Caco-2 (cell line): ENCODE measurements at regions not wholly inside any gene's neighbourhood (a gene's known extent, or its start where the extent isn't known, plus 50 kb on each side); places are given as distances from the start of the nearest gene placed in this dataset.

Experiments
- BruUV-seq: library from RNA; stranded (reverse); fragments of 400-500 nt; replicated peaks from 2 replicates; lab custom pipeline; 2021; lab: Mats Ljungman, UMichigan
- CTCF ChIA-PET: fragments of 300-600 bp; sonication (Branson Sonifier 250); formaldehyde crosslinking; loops from one replicate; lab custom pipeline; 2022; ENCODE audit warnings: antibody characterized with exemption; lab: Charles Lee
- POLR2A ChIA-PET: fragments of 300-600 bp; sonication (Branson Sonifier 250); formaldehyde crosslinking; loops from one replicate; lab custom pipeline; 2022; ENCODE audit warnings: antibody characterized with exemption; lab: Charles Lee
- DNase-seq, 2 experiments: peaks; one replicate each; pipeline versions ENCODE4 v3.0.0 to v3.0.0-alpha.2; 2020 to 2022
- H3K27me3 ChIP-seq: replicated peaks from 2 replicates; pipeline ENCODE4 v1.6.0; 2011; ENCODE audit warnings: low read length; ENCODE audit not compliant: control insufficient read depth, insufficient read depth
- H3K36me3 ChIP-seq: 2 replicates; pipeline ENCODE4 v1.5.1; 2011; ENCODE audit warnings: low read length; ENCODE audit not compliant: control insufficient read depth, insufficient read depth
- H3K4me1 ChIP-seq: fragments of 250-450 bp; sonication (Bioruptor Pico); 2 replicates; pipeline ENCODE4 v1.5.1; 2020; ENCODE audit warnings: mild to moderate bottlenecking
- H3K4me3 ChIP-seq: 2 replicates; pipeline ENCODE4 v1.5.1; 2011; ENCODE audit warnings: low read depth, mild to moderate bottlenecking, control low read depth, low read length
- H3K9me3 ChIP-seq: fragments of 250-450 bp; sonication (Bioruptor Pico); 2 replicates; pipeline ENCODE4 v1.5.1; 2020; ENCODE audit warnings: mild to moderate bottlenecking, moderate library complexity
- H3K27ac Mint-ChIP-seq: one replicate; pipeline ENCODE4 v1.8.0; 2022; ENCODE audit warnings: mixed read lengths; ENCODE audit not compliant: unreplicated experiment
- H3K27me3 Mint-ChIP-seq: one replicate; pipeline ENCODE4 v1.8.0; 2022; ENCODE audit warnings: mixed read lengths; ENCODE audit not compliant: insufficient read depth, unreplicated experiment
- H3K36me3 Mint-ChIP-seq: one replicate; pipeline ENCODE4 v1.8.0; 2022; ENCODE audit warnings: mild to moderate bottlenecking, mixed read lengths; ENCODE audit not compliant: insufficient read depth, unreplicated experiment
- H3K4me1 Mint-ChIP-seq: one replicate; pipeline ENCODE4 v1.8.0; 2022; ENCODE audit warnings: low read depth, mixed read lengths; ENCODE audit not compliant: unreplicated experiment
- H3K4me3 Mint-ChIP-seq: one replicate; pipeline ENCODE4 v1.8.0; 2022; ENCODE audit warnings: mild to moderate bottlenecking, moderate library complexity, mixed read lengths; ENCODE audit not compliant: unreplicated experiment
- H3K9me3 Mint-ChIP-seq: one replicate; pipeline ENCODE4 v1.8.0; 2022; ENCODE audit warnings: mixed read lengths; ENCODE audit not compliant: unreplicated experiment
- CTCF ChIP-seq, 2 experiments: fragments of 200-600 bp in 1 of 2; IDR thresholded peaks; 1 replicate in 1 of 2; 2 replicates in 1 of 2; pipeline versions ENCODE4 v1.5.1 to v1.8.0; 2011 to 2022; ENCODE audit warnings: antibody characterized with exemption in 1 of 2, control low read depth in 1 of 2, inconsistent platforms in 1 of 2, low read depth in 1 of 2, low read length in 1 of 2, mild to moderate bottlenecking in 1 of 2, moderate library complexity in 1 of 2; ENCODE audit not compliant: insufficient read depth in 1 of 2, severe bottlenecking in 1 of 2, unreplicated experiment in 1 of 2
- intact Hi-C: fragments of 100-400 bp; cut with micrococcal nuclease; formaldehyde crosslinking; loops from one replicate; pipeline ENCODE4 v1.10.0; 2022; ENCODE audit not compliant: unreplicated experiment

- ChIA-PET POLR2A (no interaction called here), CTCF (no interaction called here)
- Mint-ChIP-seq H3K36me3 (no peaks in the 10 kb centered on the region), H3K9me3 (peaks cover 11% of the 10 kb centered on the region), H3K4me1 (no peaks in the 10 kb centered on the region), H3K27ac (no peak overlapping the region), H3K4me3 (no peak overlapping the region), H3K27me3 (no peaks in the 10 kb centered on the region)
- intact Hi-C loops: no loop called here
- DNase-seq: no peak
- Histone ChIP-seq H3K9me3 (peaks cover 7% of the 10 kb centered on the region; the same call in 1 of the 2 replicates), H3K27me3 (no peaks in the 10 kb centered on the region), H3K36me3 (no peaks in the 10 kb centered on the region), H3K4me3 (no peak overlapping the region), H3K4me1 (no peaks in the 10 kb centered on the region)
- TF ChIP-seq CTCF (IDR thresholded peaks at IDR 0.05; ENCODE audit: insufficient read depth in 1 of 2, low read depth in 1 of 2, low read length in 1 of 2, severe bottlenecking in 1 of 2, unreplicated experiment in 1 of 2): no peak
- BruUV-seq: no TSS peak
Observed at GRCh38 chr10:130927157-130927556, 384.4 kb downstream of the TCERG1L start.

- ChIA-PET CTCF (no interaction called here), POLR2A (no interaction called here)
- Mint-ChIP-seq H3K27me3 (no peaks in the 10 kb centered on the region), H3K4me1 (no peaks in the 10 kb centered on the region), H3K4me3 (no peak overlapping the region), H3K27ac (no peak overlapping the region), H3K36me3 (no peaks in the 10 kb centered on the region), H3K9me3 (peaks cover 19% of the 10 kb centered on the region)
- no peak for DNase-seq
- intact Hi-C loops: no loop called here
- no TSS peak for BruUV-seq
- TF ChIP-seq CTCF (IDR thresholded peaks at IDR 0.05; ENCODE audit: insufficient read depth in 1 of 2, low read depth in 1 of 2, low read length in 1 of 2, severe bottlenecking in 1 of 2, unreplicated experiment in 1 of 2): no peak
- Histone ChIP-seq H3K4me3 (no peak overlapping the region), H3K36me3 (no peaks in the 10 kb centered on the region), H3K27me3 (no peaks in the 10 kb centered on the region), H3K9me3 (peaks cover 7% of the 10 kb centered on the region; the same call in 1 of the 2 replicates), H3K4me1 (no peaks in the 10 kb centered on the region)
Observed at GRCh38 chr10:130928306-130928705, 383.2 kb downstream of the TCERG1L start.

GRCh38 chr10:130929422-130930325, 381.8 kb downstream of the TCERG1L start:
- Mint-ChIP-seq H3K27me3 (no peaks in the 10 kb centered on the region), H3K9me3 (peaks cover 19% of the 10 kb centered on the region), H3K4me1 (no peaks in the 10 kb centered on the region), H3K4me3 (no peak overlapping the region), H3K36me3 (peaks cover 6% of the 10 kb centered on the region), H3K27ac (no peak overlapping the region)
- ChIA-PET CTCF (no interaction called here), POLR2A (no interaction called here)
- no TSS peak for BruUV-seq
- no peaks in the 10 kb centered on the region for H3K36me3 ChIP-seq
- no peak overlapping the region for H3K4me3 ChIP-seq
- no peaks in the 10 kb centered on the region for H3K4me1 ChIP-seq
- no peak for DNase-seq
- no peaks in the 10 kb centered on the region for H3K27me3 ChIP-seq
- intact Hi-C loops: no loop called here
- TF ChIP-seq CTCF (IDR thresholded peaks at IDR 0.05; ENCODE audit: insufficient read depth in 1 of 2, low read depth in 1 of 2, low read length in 1 of 2, severe bottlenecking in 1 of 2, unreplicated experiment in 1 of 2): no peak
- peaks cover 5% of the 10 kb centered on the region; the same call in 1 of the 2 replicates for H3K9me3 ChIP-seq
